ENCODE measurements at regions not wholly inside any gene's neighbourhood (a gene's known extent, or its start where the extent isn't known, plus 50 kb on each side); places are given as distances from the start of the nearest gene placed in this dataset.

- no peaks in the 10 kb centered on the region for H3K27me3 Mint-ChIP-seq (ENCODE audit: low read depth)
- H3K36me3 Mint-ChIP-seq: no peaks in the 10 kb centered on the region
Measured at GRCh38 chr2:150977296-150977695, 284.4 kb downstream of the RBM43 start.

More at GRCh38 chr2:150977296-150977695, 284.4 kb downstream of the RBM43 start:
- ChIA-PET POLR2A (no interaction called here), CTCF (no interaction called here)
- Mint-ChIP-seq H3K9me3 (no peaks in the 10 kb centered on the region), H3K4me1 (peaks cover 35% of the 10 kb centered on the region), H3K27ac (no peak overlapping the region), H3K4me3 (no peak overlapping the region)
- DNase-seq (ENCODE audit: low spot score): peak; percentile 24
- peak; percentile 81 for ATAC-seq
- no peak for TF ChIP-seq GRHL2 (CRISPR knock-in tag; IDR thresholded peaks at IDR 0.05; ENCODE audit: insufficient replicate concordance, severe bottlenecking)
- TF ChIP-seq ZNF416 (CRISPR knock-in tag; IDR thresholded peaks at IDR 0.05): no peak
- no peak for TF ChIP-seq CBFB (CRISPR knock-in tag; IDR thresholded peaks at IDR 0.05; ENCODE audit: low read depth)
- no peak for TF ChIP-seq ZNF121 (CRISPR knock-in tag; IDR thresholded peaks at IDR 0.05)
- no peak for TF ChIP-seq ERG (CRISPR knock-in tag; IDR thresholded peaks at IDR 0.05)
- no peak for TF ChIP-seq TCF7 (CRISPR knock-in tag; IDR thresholded peaks at IDR 0.05; ENCODE audit: low read depth)
- no peak for TF ChIP-seq FOXK1 (CRISPR knock-in tag; IDR thresholded peaks at IDR 0.05)
- TF ChIP-seq E2F1 (CRISPR knock-in tag; IDR thresholded peaks at IDR 0.05): no peak
- TF ChIP-seq KAT7 (CRISPR knock-in tag; IDR thresholded peaks at IDR 0.05; ENCODE audit: borderline replicate concordance): no peak
- TF ChIP-seq NFE2L1 (CRISPR knock-in tag; IDR thresholded peaks at IDR 0.05): no peak
- no peak for TF ChIP-seq ZSCAN18 (CRISPR knock-in tag; IDR thresholded peaks at IDR 0.05)
- no peak for TF ChIP-seq ZNF281 (CRISPR knock-in tag; IDR thresholded peaks at IDR 0.05)
- no peak for TF ChIP-seq RELA (CRISPR knock-in tag; IDR thresholded peaks at IDR 0.05; ENCODE audit: borderline replicate concordance)
- no peak for TF ChIP-seq IRF2 (CRISPR knock-in tag; IDR thresholded peaks at IDR 0.05; ENCODE audit: borderline replicate concordance, low read depth)
- TF ChIP-seq CTCF (IDR thresholded peaks at IDR 0.05): no peak
- no peak for TF ChIP-seq FOXJ3 (CRISPR knock-in tag; IDR thresholded peaks at IDR 0.05; ENCODE audit: borderline replicate concordance)
- TF ChIP-seq E2F5 (CRISPR knock-in tag; IDR thresholded peaks at IDR 0.05): no peak
- no peak for TF ChIP-seq ZNF512 (CRISPR knock-in tag; IDR thresholded peaks at IDR 0.05; ENCODE audit: borderline replicate concordance)
- no peak for TF ChIP-seq ARID4B (CRISPR knock-in tag; IDR thresholded peaks at IDR 0.05; ENCODE audit: borderline replicate concordance)
- no peak for TF ChIP-seq GTF2I (CRISPR knock-in tag; conservative IDR thresholded peaks at IDR 0.05)

Measured in WTC11 (cell line).